SK-N-SH treated with all-trans-retinoic acid at 6 μM for 48 hours (cell line): ENCODE measurements at regions not wholly inside any gene's neighbourhood (a gene's known extent, or its start where the extent isn't known, plus 50 kb on each side); places are given as distances from the start of the nearest gene placed in this dataset.

Experiments used
- ATAC-seq: fragments of 200-7000 bp; cut with Tn5 transposase; 3 replicates; pipeline ENCODE4 v1.9.1; 2020; ENCODE audit warnings: mild to moderate bottlenecking, moderate library complexity
- ARNTL ChIP-seq: fragments of 450-650 bp; formaldehyde crosslinking; IDR thresholded peaks from 2 replicates; pipeline ENCODE4 v1.5.0; 2020; ENCODE audit warnings: low read depth, mild to moderate bottlenecking, moderate library complexity, borderline replicate concordance
- BACH2 ChIP-seq: fragments of 250-450 bp; sonication (Bioruptor Pico); IDR thresholded peaks from 2 replicates; pipeline ENCODE4 v1.9.0; 2021; ENCODE audit warnings: mild to moderate bottlenecking, borderline replicate concordance
- ESRRG ChIP-seq: fragments of 250-450 bp; sonication (Bioruptor Pico); IDR thresholded peaks from 2 replicates; pipeline ENCODE4 v1.6.1; 2021; ENCODE audit warnings: mild to moderate bottlenecking
- GLIS3 ChIP-seq: fragments of 250-450 bp; sonication (Bioruptor Pico); IDR thresholded peaks from 2 replicates; pipeline ENCODE4 v1.5.0; 2020; ENCODE audit warnings: mild to moderate bottlenecking, moderate library complexity
- ISL1 ChIP-seq: fragments of 250-450 bp; sonication (Bioruptor Pico); IDR thresholded peaks from 2 replicates; pipeline ENCODE4 v2.1.2; 2022; ENCODE audit warnings: mild to moderate bottlenecking, moderate library complexity
- PPARA ChIP-seq: fragments of 250-450 bp; sonication (Bioruptor Pico); IDR thresholded peaks from 2 replicates; pipeline ENCODE4 v1.5.0; 2020; ENCODE audit warnings: mild to moderate bottlenecking, borderline replicate concordance
- RARB ChIP-seq: fragments of 250-450 bp; sonication (Bioruptor Pico); IDR thresholded peaks from 2 replicates; pipeline ENCODE4 v1.8.0; 2021; ENCODE audit warnings: mild to moderate bottlenecking, moderate library complexity
- SNAI2 ChIP-seq: fragments of 250-450 bp; sonication (Bioruptor Pico); IDR thresholded peaks from 2 replicates; pipeline ENCODE4 v1.5.0; 2020; ENCODE audit warnings: mild to moderate bottlenecking, moderate library complexity
- TCF4 ChIP-seq: fragments of 250-450 bp; sonication (Bioruptor Pico); IDR thresholded peaks from 2 replicates; pipeline ENCODE4 v1.8.0; 2021; ENCODE audit warnings: mild to moderate bottlenecking, moderate library complexity, borderline replicate concordance
- TOX ChIP-seq: fragments of 250-450 bp; sonication (Bioruptor Pico); IDR thresholded peaks from 2 replicates; pipeline ENCODE4 v1.8.0; 2021; ENCODE audit warnings: mild to moderate bottlenecking, moderate library complexity, borderline replicate concordance
- ZC3H10 ChIP-seq: fragments of 250-450 bp; sonication (Bioruptor Pico); IDR thresholded peaks from 2 replicates; pipeline ENCODE4 v1.5.1; 2021; ENCODE audit warnings: mild to moderate bottlenecking, moderate library complexity
- ZFP3 ChIP-seq: fragments of 250-450 bp; sonication (Bioruptor Pico); IDR thresholded peaks from 2 replicates; pipeline ENCODE4 v1.5.0; 2020; ENCODE audit warnings: mild to moderate bottlenecking, moderate library complexity
- ZNF565 ChIP-seq: fragments of 450-650 bp; formaldehyde crosslinking; conservative IDR thresholded peaks from 2 replicates; pipeline ENCODE4 v1.5.0; 2020; ENCODE audit warnings: low read depth, mild to moderate bottlenecking, moderate library complexity
- ZNF70 ChIP-seq: fragments of 450-650 bp; formaldehyde crosslinking; IDR thresholded peaks from 2 replicates; pipeline ENCODE4 v1.5.0; 2020; ENCODE audit warnings: mild to moderate bottlenecking, moderate library complexity
- ZNF8 ChIP-seq: fragments of 450-650 bp; formaldehyde crosslinking; IDR thresholded peaks from 2 replicates; pipeline ENCODE4 v1.5.0; 2020; ENCODE audit warnings: mild to moderate bottlenecking, moderate library complexity
- TF ChIP-seq, protein P1 (sequence below): fragments of 250-450 bp; sonication (Bioruptor Pico); IDR thresholded peaks from 2 replicates; pipeline ENCODE4 v1.8.0; 2021; ENCODE audit warnings: low read depth, mild to moderate bottlenecking, moderate library complexity, borderline replicate concordance
- TF ChIP-seq, protein P2 (sequence below): fragments of 250-450 bp; sonication (Bioruptor Pico); IDR thresholded peaks from 2 replicates; pipeline ENCODE4 v1.5.1; 2020; ENCODE audit warnings: low read depth, mild to moderate bottlenecking, moderate library complexity
- TF ChIP-seq, protein P3 (sequence below): fragments of 250-450 bp; sonication (Bioruptor Pico); IDR thresholded peaks from 2 replicates; pipeline ENCODE4 v1.5.0; 2020; ENCODE audit warnings: mild to moderate bottlenecking, moderate library complexity
- TF ChIP-seq, protein P4 (sequence below): fragments of 250-450 bp; sonication (Bioruptor Pico); IDR thresholded peaks from 2 replicates; pipeline ENCODE4 v1.8.0; 2020; ENCODE audit warnings: mild to moderate bottlenecking, moderate library complexity, borderline replicate concordance
- TF ChIP-seq, protein P5 (sequence below): fragments of 250-450 bp; sonication (Bioruptor Pico); IDR thresholded peaks from 2 replicates; pipeline ENCODE4 v1.5.1; 2021; ENCODE audit warnings: mild to moderate bottlenecking, moderate library complexity

DNA sequence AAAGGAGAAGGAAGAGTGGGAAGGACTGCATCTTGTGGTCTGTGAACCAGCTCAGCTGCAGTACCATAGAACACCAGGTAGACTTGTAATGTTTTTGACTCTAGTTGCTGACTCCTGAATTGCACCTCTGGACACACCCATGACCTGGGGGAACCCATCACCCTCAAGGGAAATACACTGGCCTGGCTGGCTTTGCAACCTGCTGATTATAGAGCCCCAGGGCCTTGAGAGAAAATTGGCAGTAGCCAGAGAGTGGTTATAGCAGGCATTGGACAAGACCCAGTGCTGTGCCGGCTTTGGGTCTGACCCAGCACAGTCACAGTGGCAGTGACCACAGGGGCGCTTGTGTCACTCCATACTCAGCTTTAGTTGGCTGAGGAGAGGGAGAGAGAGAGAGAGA, 902.3 kb downstream of the GRID1 start:
- no peak for ATAC-seq
- TF ChIP-seq, protein P1, sequence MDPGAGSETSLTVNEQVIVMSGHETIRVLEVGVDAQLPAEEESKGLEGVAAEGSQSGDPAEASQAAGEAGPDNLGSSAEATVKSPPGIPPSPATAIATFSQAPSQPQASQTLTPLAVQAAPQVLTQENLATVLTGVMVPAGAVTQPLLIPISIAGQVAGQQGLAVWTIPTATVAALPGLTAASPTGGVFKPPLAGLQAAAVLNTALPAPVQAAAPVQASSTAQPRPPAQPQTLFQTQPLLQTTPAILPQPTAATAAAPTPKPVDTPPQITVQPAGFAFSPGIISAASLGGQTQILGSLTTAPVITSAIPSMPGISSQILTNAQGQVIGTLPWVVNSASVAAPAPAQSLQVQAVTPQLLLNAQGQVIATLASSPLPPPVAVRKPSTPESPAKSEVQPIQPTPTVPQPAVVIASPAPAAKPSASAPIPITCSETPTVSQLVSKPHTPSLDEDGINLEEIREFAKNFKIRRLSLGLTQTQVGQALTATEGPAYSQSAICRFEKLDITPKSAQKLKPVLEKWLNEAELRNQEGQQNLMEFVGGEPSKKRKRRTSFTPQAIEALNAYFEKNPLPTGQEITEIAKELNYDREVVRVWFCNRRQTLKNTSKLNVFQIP (CRISPR knock-in tag) = no peak
- TF ChIP-seq, protein P2, sequence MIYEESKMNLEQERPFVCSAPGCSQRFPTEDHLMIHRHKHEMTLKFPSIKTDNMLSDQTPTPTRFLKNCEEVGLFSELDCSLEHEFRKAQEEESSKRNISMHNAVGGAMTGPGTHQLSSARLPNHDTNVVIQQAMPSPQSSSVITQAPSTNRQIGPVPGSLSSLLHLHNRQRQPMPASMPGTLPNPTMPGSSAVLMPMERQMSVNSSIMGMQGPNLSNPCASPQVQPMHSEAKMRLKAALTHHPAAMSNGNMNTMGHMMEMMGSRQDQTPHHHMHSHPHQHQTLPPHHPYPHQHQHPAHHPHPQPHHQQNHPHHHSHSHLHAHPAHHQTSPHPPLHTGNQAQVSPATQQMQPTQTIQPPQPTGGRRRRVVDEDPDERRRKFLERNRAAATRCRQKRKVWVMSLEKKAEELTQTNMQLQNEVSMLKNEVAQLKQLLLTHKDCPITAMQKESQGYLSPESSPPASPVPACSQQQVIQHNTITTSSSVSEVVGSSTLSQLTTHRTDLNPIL (CRISPR knock-in tag) = no peak
- no peak for TF ChIP-seq ISL1
- TF ChIP-seq ZNF8 = no peak
- TF ChIP-seq ZC3H10 = no peak
- TF ChIP-seq BACH2 = no peak
- no peak for TF ChIP-seq TOX
- no peak for TF ChIP-seq PPARA
- no peak for TF ChIP-seq TCF4 (CRISPR knock-in tag)
- TF ChIP-seq, protein P3, sequence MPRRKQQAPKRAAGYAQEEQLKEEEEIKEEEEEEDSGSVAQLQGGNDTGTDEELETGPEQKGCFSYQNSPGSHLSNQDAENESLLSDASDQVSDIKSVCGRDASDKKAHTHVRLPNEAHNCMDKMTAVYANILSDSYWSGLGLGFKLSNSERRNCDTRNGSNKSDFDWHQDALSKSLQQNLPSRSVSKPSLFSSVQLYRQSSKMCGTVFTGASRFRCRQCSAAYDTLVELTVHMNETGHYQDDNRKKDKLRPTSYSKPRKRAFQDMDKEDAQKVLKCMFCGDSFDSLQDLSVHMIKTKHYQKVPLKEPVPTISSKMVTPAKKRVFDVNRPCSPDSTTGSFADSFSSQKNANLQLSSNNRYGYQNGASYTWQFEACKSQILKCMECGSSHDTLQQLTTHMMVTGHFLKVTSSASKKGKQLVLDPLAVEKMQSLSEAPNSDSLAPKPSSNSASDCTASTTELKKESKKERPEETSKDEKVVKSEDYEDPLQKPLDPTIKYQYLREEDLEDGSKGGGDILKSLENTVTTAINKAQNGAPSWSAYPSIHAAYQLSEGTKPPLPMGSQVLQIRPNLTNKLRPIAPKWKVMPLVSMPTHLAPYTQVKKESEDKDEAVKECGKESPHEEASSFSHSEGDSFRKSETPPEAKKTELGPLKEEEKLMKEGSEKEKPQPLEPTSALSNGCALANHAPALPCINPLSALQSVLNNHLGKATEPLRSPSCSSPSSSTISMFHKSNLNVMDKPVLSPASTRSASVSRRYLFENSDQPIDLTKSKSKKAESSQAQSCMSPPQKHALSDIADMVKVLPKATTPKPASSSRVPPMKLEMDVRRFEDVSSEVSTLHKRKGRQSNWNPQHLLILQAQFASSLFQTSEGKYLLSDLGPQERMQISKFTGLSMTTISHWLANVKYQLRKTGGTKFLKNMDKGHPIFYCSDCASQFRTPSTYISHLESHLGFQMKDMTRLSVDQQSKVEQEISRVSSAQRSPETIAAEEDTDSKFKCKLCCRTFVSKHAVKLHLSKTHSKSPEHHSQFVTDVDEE = no peak
- no peak for TF ChIP-seq RARB
- TF ChIP-seq, protein P4, sequence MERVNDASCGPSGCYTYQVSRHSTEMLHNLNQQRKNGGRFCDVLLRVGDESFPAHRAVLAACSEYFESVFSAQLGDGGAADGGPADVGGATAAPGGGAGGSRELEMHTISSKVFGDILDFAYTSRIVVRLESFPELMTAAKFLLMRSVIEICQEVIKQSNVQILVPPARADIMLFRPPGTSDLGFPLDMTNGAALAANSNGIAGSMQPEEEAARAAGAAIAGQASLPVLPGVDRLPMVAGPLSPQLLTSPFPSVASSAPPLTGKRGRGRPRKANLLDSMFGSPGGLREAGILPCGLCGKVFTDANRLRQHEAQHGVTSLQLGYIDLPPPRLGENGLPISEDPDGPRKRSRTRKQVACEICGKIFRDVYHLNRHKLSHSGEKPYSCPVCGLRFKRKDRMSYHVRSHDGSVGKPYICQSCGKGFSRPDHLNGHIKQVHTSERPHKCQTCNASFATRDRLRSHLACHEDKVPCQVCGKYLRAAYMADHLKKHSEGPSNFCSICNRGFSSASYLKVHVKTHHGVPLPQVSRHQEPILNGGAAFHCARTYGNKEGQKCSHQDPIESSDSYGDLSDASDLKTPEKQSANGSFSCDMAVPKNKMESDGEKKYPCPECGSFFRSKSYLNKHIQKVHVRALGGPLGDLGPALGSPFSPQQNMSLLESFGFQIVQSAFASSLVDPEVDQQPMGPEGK = no peak
- no peak for TF ChIP-seq ARNTL

DNA sequence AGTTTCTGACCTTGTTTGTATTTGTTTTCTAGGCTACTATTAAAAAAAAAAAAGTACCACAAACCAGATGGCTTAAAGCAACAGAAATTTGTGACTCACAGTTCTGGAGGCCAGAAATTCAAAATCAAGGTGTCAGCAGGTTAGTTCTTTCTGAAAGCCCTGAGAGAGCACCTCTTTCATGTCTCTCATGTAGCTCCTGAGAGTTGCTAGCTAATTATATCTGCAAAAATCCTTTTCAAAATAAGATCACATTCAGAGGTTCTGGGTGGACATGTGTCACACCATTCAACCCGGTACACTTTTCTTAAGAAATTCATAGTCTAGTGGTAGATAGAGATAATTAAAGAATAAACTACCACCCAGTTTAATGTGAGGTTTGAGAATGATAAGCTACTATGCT, 888.6 kb downstream of the GRID1 start:
- TF ChIP-seq ARNTL = no peak
- TF ChIP-seq TOX = no peak
- TF ChIP-seq, all 23 proteins: peak for 0
- no peak for ATAC-seq

DNA sequence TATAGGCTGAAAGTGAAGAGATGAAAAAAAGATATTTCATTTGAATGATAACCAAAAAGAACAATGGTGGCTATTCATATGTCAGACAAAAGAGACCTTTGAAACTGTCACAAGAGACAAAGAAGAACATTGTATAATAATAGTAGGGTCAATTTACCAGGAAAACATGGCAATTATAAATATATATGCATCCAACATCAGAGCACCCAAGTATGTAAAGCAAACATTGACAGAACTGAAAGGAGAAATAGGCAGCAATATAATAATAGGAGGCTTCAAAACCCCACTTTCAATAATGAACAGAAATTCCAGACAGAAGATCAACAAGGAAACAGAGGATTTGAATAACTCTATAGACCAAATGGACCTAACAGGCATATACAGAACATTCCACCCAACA, 876.2 kb downstream of the GRID1 start:
- no peak for ATAC-seq
- TF ChIP-seq ZNF70 (CRISPR knock-in tag) (no peak), ZC3H10 (no peak), ZNF8 (no peak)
- TF ChIP-seq, protein P3 = no peak

DNA sequence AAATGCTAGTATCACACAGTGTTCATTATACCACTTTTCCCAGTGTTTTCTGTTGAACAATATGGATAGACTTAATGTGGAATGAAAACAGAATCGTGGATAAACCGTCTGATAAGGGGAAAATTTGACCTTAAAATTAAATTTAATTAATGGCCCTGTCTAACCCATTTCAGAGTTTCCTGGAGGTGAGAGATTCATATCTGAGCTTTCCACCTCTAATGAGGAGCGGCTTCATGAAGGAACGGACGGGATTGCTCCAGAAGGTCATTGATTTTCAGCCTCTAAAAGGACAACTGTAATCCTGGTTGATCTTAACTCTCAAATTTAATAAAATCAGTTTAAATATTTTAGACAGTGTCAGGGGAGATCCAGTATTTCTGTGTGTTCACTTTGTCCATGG, 874.9 kb downstream of the GRID1 start:
- ATAC-seq = no peak
- no peak for TF ChIP-seq RARB
- no peak for TF ChIP-seq BACH2
- TF ChIP-seq ZNF8 = no peak
- TF ChIP-seq ZNF565 = no peak
- TF ChIP-seq ZFP3 = no peak
- TF ChIP-seq, protein P5, sequence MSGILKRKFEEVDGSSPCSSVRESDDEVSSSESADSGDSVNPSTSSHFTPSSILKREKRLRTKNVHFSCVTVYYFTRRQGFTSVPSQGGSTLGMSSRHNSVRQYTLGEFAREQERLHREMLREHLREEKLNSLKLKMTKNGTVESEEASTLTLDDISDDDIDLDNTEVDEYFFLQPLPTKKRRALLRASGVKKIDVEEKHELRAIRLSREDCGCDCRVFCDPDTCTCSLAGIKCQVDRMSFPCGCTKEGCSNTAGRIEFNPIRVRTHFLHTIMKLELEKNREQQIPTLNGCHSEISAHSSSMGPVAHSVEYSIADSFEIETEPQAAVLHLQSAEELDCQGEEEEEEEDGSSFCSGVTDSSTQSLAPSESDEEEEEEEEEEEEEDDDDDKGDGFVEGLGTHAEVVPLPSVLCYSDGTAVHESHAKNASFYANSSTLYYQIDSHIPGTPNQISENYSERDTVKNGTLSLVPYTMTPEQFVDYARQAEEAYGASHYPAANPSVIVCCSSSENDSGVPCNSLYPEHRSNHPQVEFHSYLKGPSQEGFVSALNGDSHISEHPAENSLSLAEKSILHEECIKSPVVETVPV = no peak
- TF ChIP-seq ESRRG (CRISPR knock-in tag) = no peak
- TF ChIP-seq, protein P3 = no peak
- TF ChIP-seq GLIS3 (CRISPR knock-in tag) = no peak
- TF ChIP-seq SNAI2 = no peak
- TF ChIP-seq, protein P1 (CRISPR knock-in tag) = no peak
